ENCODE measurements at regions not wholly inside any gene's neighbourhood (a gene's known extent, or its start where the extent isn't known, plus 50 kb on each side); places are given as distances from the start of the nearest gene placed in this dataset.

- TF ChIP-seq TAF1 (IDR thresholded peaks at IDR 0.05; ENCODE audit: borderline replicate concordance, low read depth, low read length) (no peak), POLR2AphosphoS5 (IDR thresholded peaks at IDR 0.05; ENCODE audit: low read depth, low read length) (no peak), POLR2A (IDR thresholded peaks at IDR 0.05; ENCODE audit: low read depth, low read length) (no peak)
These were observed 120.7 kb upstream of the MDFIC2 start for GRCh38 chr3:70433091-70433490.

DNA sequence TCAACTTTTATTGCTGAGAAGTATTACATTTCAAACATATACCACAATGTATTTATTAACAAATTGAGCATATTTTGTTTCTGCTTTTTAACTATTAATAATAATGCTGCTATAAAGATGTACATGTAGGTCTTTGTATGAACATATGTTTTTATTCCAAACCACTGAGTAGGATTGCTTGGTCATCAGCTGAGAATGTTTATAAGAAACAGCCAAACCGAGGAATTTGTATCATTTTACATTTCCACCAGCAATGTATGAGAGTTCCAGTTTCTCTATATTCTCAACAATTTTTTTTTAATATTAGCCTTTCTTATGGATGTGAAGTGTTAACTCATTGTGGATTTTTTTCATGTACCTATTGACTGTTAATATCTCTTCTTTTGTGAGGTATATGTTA lies 119.5 kb upstream of the MDFIC2 start:
- FAIRE-seq (no peak), DNase-seq (ENCODE audit: insufficient read length) (no peak)
- TF ChIP-seq POLR2A (IDR thresholded peaks at IDR 0.05; ENCODE audit: low read depth, low read length): no peak
- TF ChIP-seq POLR2AphosphoS5 (IDR thresholded peaks at IDR 0.05; ENCODE audit: low read depth, low read length): no peak
- TF ChIP-seq TAF1 (IDR thresholded peaks at IDR 0.05; ENCODE audit: borderline replicate concordance, low read depth, low read length): no peak

More at GRCh38 chr3:70433091-70433490, 120.7 kb upstream of the MDFIC2 start:
- DNase-seq (ENCODE audit: insufficient read length) (no peak), FAIRE-seq (no peak)

DNA sequence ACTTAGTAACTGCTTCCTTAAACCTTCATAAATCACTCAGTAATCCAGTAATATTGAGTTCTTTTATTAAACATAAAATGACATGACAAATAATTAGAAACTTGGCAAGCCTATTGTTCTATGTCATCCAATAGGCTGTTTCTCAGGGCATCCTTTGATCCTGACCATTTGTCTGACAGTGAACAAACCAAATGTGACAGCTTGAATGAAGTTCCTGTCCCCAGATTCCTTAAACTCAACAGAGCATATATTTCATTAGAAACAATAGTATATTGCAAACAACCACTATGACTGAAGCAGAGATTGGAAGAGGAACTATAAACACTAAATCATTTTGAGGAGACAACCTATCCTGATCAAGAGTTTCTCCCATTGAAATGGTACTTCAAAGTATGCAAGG lies 113.6 kb upstream of the MDFIC2 start:
- TF ChIP-seq TAF1 (IDR thresholded peaks at IDR 0.05; ENCODE audit: borderline replicate concordance, low read depth, low read length) (no peak), POLR2A (IDR thresholded peaks at IDR 0.05; ENCODE audit: low read depth, low read length) (no peak), POLR2AphosphoS5 (IDR thresholded peaks at IDR 0.05; ENCODE audit: low read depth, low read length) (no peak)
- FAIRE-seq: no peak

DNA sequence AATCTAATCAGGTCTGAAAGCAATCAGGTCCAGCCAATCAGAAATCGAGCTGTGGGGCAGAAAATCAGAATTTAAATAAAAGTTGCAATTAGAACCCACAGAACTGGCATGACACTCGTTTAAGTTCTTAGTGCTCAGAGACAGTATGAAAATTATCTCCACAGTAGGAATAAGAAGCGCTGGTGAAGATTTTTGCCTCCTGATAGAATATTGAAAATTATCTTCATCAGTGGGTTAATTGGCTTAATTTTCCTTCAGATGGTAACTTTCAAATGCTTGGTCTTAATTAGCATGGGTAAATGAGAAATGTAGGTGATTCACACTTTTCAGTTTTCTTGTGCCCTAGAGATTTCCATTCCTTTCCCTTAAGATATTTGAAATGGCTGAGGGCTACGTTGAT lies 109.1 kb upstream of the MDFIC2 start:
- DNase-seq (ENCODE audit: insufficient read length) (no peak), FAIRE-seq (no peak)
- TF ChIP-seq POLR2AphosphoS5 (IDR thresholded peaks at IDR 0.05; ENCODE audit: low read depth, low read length): no peak
- no peak for TF ChIP-seq TAF1 (IDR thresholded peaks at IDR 0.05; ENCODE audit: borderline replicate concordance, low read depth, low read length)
- TF ChIP-seq POLR2A (IDR thresholded peaks at IDR 0.05; ENCODE audit: low read depth, low read length): no peak

More for the DNA sequence above, 113.6 kb upstream of the MDFIC2 start:
- DNase-seq (ENCODE audit: insufficient read length): no peak

DNA sequence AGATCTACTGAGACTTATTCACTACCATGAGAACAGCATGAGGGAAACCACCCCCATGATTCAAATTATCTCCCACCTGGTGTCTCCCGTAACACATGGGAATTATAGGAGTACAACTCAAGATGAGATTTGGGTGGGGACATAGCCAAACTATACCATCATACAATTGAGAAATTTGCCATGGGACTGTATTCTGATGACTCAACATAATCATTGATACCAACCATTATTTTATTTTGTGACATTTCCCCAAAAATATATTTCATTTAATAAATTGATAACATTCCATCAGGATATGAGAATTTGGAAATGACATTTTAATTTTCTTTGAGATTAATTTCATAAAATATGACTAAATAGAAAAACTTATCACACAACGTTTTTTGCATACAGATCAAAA lies 96.6 kb upstream of the MDFIC2 start:
- FAIRE-seq: no peak
- DNase-seq (ENCODE audit: insufficient read length): no peak
- TF ChIP-seq POLR2AphosphoS5 (IDR thresholded peaks at IDR 0.05; ENCODE audit: low read depth, low read length): no peak
- no peak for TF ChIP-seq POLR2A (IDR thresholded peaks at IDR 0.05; ENCODE audit: low read depth, low read length)
- no peak for TF ChIP-seq TAF1 (IDR thresholded peaks at IDR 0.05; ENCODE audit: borderline replicate concordance, low read depth, low read length)

DNA sequence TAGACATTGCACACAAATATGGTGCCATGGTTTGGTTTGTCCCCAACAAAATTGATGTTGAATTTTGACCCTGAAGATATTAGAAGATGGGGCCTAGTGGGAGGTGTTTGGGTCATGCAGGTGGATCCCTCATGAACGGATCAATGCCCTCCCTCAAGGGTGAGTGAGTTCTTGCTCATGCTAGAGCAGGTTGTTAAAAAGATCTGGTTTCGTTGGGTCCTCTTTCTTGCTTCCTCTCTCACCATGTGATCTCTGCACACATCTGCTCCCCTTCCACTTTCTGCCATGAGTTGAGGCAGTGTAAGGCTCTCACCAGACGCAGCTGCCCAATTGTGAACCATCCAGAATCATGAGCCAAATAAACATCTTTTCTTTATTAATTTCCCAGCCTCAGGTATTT lies 87.8 kb upstream of the MDFIC2 start:
- peak; percentile 68 for FAIRE-seq
- TF ChIP-seq POLR2AphosphoS5 (IDR thresholded peaks at IDR 0.05; ENCODE audit: low read depth, low read length) (no peak), TAF1 (IDR thresholded peaks at IDR 0.05; ENCODE audit: borderline replicate concordance, low read depth, low read length) (no peak), POLR2A (IDR thresholded peaks at IDR 0.05; ENCODE audit: low read depth, low read length) (no peak)
- no peak for DNase-seq (ENCODE audit: insufficient read length)

DNA sequence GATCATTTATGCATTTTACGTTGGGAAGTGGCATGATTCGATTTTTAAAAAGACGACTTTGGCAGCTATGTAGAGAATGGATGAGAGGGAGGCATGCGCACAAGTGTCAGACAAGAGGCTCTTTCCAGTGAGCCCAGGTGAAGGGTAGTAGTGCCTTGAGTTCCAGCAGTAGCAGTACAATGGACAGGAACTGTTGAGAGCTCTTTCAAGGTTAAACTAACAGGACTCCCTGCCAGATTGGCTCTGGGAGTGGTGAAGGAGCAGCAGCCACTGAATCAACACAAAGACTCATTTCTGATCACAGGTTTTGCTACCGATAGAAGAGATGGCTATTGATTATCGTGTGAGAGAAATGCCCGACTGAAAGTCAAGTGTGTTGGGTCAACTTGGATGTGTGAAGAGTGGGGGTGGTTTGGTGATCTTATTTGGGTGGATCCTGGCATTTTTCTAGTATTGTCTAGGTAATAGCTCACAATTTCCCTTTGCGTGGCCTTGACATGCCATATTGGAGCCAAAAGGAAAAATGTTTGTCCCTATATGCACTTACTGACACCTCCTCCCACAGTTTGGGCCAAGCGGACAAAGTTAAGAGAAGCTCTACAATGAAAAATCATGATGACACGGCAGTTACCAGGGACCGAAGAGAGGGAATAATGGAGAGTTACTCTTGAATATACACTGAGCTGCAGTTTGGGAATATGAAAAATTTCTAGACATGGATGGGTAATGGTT lies 81.6 kb upstream of the MDFIC2 start:
- TF ChIP-seq POLR2A (IDR thresholded peaks at IDR 0.05; ENCODE audit: low read depth, low read length): no peak
- DNase-seq (ENCODE audit: insufficient read length) (no peak), FAIRE-seq (no peak)

DNA sequence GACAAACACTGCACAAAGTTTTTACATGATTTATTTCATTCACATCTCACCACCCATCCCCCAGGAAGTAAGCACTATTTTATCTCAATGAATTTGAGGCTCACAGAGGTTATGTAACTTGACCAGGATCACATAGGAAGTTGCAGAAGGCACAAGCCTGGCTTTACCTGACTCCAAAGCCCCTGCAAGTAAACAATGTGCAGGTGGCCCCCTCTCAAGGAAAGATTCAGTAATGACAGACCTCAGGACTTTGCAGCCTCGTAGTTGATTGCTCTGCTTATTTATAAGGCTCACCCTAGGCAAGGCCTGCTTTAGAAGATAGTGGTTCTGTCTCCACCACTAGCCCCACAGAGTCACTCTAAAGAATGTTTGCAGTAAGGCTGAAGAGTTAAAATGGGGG lies 79.8 kb upstream of the MDFIC2 start:
- FAIRE-seq (no peak), DNase-seq (ENCODE audit: insufficient read length) (no peak)
- no peak for TF ChIP-seq POLR2A (IDR thresholded peaks at IDR 0.05; ENCODE audit: low read depth, low read length)
- TF ChIP-seq TAF1 (IDR thresholded peaks at IDR 0.05; ENCODE audit: borderline replicate concordance, low read depth, low read length): no peak

DNA sequence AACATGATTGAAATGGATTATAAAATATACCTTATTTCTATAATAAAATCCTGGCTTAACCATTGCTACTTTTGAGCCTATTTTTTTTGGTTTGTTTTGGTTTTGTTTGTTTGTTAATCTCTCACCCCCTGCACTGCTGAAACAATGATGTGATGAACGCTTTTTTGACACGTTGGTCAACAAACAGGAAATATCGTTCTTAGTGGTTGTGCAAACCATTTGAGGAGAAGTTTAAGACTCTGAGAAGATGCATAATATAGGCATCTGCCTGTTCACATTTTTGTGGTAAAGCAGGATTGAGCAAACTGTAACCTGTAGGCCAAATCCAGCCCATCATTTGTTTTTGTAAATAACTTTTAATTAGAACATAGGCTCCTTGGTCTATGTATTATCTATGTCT lies 75.5 kb upstream of the MDFIC2 start:
- TF ChIP-seq TAF1 (IDR thresholded peaks at IDR 0.05; ENCODE audit: borderline replicate concordance, low read depth, low read length) (no peak), POLR2AphosphoS5 (IDR thresholded peaks at IDR 0.05; ENCODE audit: low read depth, low read length) (no peak), POLR2A (IDR thresholded peaks at IDR 0.05; ENCODE audit: low read depth, low read length) (no peak)
- FAIRE-seq: no peak
- no peak for DNase-seq (ENCODE audit: insufficient read length)

GRCh38 chr3:70386846-70387245 lies 74.4 kb upstream of the MDFIC2 start:
- FAIRE-seq (no peak), DNase-seq (ENCODE audit: insufficient read length) (no peak)
- no peak for TF ChIP-seq POLR2AphosphoS5 (IDR thresholded peaks at IDR 0.05; ENCODE audit: low read depth, low read length)
- no peak for TF ChIP-seq TAF1 (IDR thresholded peaks at IDR 0.05; ENCODE audit: borderline replicate concordance, low read depth, low read length)
- TF ChIP-seq POLR2A (IDR thresholded peaks at IDR 0.05; ENCODE audit: low read depth, low read length): no peak

GRCh38 chr3:70386043-70386442 lies 73.6 kb upstream of the MDFIC2 start:
- FAIRE-seq: no peak
- TF ChIP-seq TAF1 (IDR thresholded peaks at IDR 0.05; ENCODE audit: borderline replicate concordance, low read depth, low read length) (no peak), POLR2AphosphoS5 (IDR thresholded peaks at IDR 0.05; ENCODE audit: low read depth, low read length) (no peak), POLR2A (IDR thresholded peaks at IDR 0.05; ENCODE audit: low read depth, low read length) (no peak)
- no peak for DNase-seq (ENCODE audit: insufficient read length)

- FAIRE-seq: peak; percentile 93
- DNase-seq (ENCODE audit: insufficient read length): no peak
- TF ChIP-seq POLR2A (IDR thresholded peaks at IDR 0.05; ENCODE audit: low read depth, low read length) (no peak), TAF1 (IDR thresholded peaks at IDR 0.05; ENCODE audit: borderline replicate concordance, low read depth, low read length) (no peak), POLR2AphosphoS5 (IDR thresholded peaks at IDR 0.05; ENCODE audit: low read depth, low read length) (no peak)
These were observed 71.0 kb upstream of the MDFIC2 start for GRCh38 chr3:70383360-70383831.
